ENCODE measurements at regions not wholly inside any gene's neighbourhood (a gene's known extent, or its start where the extent isn't known, plus 50 kb on each side); places are given as distances from the start of the nearest gene placed in this dataset.

DNA sequence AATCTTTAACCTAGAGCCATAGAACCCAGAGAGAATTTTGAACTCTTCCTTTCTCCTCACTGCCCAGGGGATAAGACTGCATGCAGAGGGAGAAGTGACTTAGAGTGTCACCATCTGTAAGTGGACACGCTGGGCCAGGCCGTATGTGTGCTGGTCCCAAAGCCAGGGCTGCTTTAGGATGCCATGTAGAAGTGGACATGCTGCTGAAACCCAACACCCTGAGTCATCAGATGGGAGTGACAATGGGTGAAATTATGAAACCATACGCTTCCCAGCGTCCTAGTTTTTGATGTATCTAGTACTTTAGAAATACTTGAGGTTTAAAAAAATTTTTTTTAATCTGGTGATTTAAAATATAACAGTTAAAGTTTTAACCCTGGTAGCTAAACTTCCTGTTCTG, 191.1 kb downstream of the FNDC1 start:
- no peak for DNase-seq (ENCODE audit: low read depth)
- H3K4me3 ChIP-seq (ENCODE audit: low read depth, low read length) = no peak overlapping the region
- TF ChIP-seq, protein P1, sequence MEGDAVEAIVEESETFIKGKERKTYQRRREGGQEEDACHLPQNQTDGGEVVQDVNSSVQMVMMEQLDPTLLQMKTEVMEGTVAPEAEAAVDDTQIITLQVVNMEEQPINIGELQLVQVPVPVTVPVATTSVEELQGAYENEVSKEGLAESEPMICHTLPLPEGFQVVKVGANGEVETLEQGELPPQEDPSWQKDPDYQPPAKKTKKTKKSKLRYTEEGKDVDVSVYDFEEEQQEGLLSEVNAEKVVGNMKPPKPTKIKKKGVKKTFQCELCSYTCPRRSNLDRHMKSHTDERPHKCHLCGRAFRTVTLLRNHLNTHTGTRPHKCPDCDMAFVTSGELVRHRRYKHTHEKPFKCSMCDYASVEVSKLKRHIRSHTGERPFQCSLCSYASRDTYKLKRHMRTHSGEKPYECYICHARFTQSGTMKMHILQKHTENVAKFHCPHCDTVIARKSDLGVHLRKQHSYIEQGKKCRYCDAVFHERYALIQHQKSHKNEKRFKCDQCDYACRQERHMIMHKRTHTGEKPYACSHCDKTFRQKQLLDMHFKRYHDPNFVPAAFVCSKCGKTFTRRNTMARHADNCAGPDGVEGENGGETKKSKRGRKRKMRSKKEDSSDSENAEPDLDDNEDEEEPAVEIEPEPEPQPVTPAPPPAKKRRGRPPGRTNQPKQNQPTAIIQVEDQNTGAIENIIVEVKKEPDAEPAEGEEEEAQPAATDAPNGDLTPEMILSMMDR (IDR thresholded peaks at IDR 0.05; ENCODE audit: insufficient read depth, low read depth, low read length, missing control alignments) = no peak

DNA sequence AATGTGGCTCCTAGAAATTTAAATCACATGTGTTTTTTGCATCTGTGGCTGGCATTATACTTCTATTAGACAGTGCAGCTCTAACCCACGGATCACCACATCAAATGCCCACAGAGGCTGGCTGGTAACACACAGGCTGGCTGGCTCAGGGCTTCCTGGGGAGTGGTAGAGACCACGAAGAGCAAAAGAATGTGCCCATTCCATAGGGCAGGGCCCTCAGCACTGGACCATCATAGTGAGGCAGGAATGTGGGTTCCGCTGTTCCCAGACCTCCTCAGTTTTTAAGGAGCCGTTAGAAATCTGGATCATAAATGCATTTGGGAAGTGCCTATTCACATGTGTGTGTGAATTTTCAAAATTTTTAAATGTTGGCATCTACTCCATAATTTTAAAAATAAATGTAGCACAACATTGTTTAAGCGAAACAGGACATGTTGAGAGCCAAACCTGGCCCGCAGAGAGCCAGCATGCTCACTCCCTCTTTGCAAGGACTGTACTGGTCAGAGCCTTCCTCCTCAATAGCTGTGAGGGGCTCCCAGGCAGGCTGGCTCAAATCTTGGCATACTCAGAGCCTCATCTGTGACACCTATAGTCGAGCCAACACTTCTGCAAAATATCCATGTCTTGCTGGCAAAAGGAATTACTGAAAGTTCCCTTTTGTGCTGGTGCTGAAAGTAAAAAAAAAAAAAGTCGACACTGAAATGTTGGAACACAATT, 190.5 kb downstream of the FNDC1 start:
- TF ChIP-seq, protein P1 (IDR thresholded peaks at IDR 0.05; ENCODE audit: insufficient read depth, low read depth, low read length, missing control alignments) = no peak
- no peak for DNase-seq (ENCODE audit: low read depth)
- no peak overlapping the region for H3K4me3 ChIP-seq (ENCODE audit: low read depth, low read length)

DNA sequence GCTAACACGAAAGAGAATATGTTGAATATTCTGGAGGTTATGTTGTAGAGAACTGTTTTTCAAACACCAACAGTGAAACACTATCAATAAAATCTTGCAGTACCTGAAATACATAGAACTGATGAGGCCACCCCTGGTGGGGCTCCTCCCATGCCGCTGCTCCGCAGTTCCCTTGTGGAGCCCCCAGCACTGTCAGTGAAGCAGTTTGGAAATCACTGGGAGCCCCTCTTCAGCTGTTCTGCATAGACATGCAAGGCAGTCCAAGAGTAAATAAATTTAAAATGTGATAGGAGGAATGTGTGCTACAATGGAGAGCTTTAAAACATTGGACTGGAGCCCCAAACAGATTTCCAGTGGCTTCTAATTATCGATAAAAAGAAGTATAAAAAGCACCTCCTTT, 189.4 kb downstream of the FNDC1 start:
- TF ChIP-seq, protein P1 (IDR thresholded peaks at IDR 0.05; ENCODE audit: insufficient read depth, low read depth, low read length, missing control alignments) = no peak
- no peak for DNase-seq (ENCODE audit: low read depth)
- no peak overlapping the region for H3K4me3 ChIP-seq (ENCODE audit: low read depth, low read length)

DNA sequence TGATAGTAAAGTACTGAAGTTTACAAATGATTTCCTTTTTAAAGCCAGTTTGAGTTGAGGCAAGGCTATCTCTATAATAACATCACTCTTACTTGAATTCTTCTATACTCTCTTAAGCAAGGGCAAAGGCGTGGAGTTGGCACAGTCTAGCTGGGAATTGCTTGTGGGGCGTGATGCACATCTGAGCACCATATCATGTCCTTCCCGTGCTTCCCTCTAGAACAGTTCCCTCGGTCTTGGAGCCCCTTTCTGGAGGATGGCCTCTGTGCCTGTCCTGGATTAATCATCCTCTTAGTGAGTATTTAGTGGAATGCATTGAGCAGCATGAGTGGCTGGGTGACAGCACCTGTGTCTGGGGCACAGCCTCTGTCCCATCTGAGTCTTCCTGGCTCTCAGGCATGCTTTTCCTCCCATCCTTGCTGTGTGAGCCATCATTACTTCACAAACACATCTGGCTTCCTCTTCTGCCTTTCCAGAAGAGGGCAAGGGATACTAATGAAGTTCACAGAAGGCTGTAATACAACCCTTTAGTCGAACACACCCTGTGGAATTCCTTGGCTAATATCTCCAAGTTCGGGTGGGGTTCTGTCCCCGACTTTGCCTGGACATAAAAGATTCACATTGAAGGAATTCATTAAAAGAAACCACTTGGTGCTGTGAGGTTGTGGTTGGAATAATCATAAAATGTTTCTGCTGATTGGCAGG, 188.2 kb downstream of the FNDC1 start:
- no peak for DNase-seq (ENCODE audit: low read depth)
- TF ChIP-seq, protein P1 (IDR thresholded peaks at IDR 0.05; ENCODE audit: insufficient read depth, low read depth, low read length, missing control alignments) = no peak
- no peak overlapping the region for H3K4me3 ChIP-seq (ENCODE audit: low read depth, low read length)

DNA sequence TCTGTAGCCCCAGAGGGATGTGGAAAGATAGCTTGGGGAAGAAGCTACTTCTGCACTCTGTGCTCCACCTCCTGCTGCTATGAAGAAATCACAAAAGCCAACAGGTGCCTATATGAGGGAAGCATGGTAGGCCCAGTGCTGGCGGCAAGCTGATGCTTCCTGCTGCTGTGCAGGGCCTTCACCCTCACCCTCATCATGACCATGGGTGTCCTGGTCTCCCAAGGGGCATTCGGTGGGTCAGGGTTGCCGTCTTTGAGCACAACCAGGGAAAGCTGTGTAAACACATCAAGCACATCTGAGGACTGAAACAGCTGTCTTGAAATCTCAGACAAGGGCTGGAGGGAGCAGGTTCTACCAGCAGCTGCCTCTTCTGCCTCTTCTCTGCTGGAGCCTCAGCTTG, 184.0 kb downstream of the FNDC1 start:
- TF ChIP-seq, protein P1 (IDR thresholded peaks at IDR 0.05; ENCODE audit: insufficient read depth, low read depth, low read length, missing control alignments) = no peak
- no peak for DNase-seq (ENCODE audit: low read depth)
- H3K4me3 ChIP-seq (ENCODE audit: low read depth, low read length) = no peak overlapping the region

DNA sequence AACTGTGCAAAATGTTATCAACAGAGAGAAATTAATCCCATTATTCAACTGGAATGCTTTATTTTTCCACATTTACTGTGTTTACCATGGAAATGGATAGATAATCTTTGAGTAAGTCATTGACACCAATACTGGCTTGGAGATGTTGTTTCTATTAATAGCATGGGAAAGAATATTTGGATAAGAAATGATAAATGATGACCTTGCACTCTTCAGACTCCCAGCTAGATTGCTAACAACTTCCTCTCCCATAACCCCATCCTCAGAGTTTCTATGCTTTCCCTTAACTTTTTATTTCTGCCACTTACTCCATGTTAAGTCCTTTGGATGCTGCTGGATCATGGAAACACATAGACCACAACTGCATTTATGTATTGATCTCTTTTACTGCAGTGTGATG, 182.5 kb downstream of the FNDC1 start:
- DNase-seq (ENCODE audit: low read depth) = no peak
- TF ChIP-seq, protein P1 (IDR thresholded peaks at IDR 0.05; ENCODE audit: insufficient read depth, low read depth, low read length, missing control alignments) = no peak
- H3K4me3 ChIP-seq (ENCODE audit: low read depth, low read length) = no peak overlapping the region

Measured in GM12865 (cell line).